ENCODE measurements at regions not wholly inside any gene's neighbourhood (a gene's known extent, or its start where the extent isn't known, plus 50 kb on each side); places are given as distances from the start of the nearest gene placed in this dataset.

DNA sequence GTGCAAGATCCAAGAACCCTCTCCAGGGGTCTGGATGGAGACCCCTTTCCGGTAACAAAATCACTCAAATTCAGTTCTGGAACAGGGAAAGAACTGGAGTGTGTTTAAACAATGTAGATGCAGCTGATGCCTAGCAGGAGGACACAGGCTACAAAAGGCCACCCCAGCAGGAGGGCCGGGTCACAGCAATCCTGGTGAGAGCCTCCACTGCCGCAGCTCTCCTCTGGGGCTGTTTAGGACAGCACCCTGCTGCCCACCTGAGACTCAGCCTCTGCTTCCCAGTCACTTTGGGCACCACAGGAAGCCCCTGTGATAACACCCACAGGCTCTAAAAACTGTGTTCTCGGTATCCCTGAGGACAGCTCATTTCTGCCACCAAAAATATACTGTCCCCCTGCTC, 318.7 kb upstream of the NBEA start:
- DNase-seq (ENCODE audit: extremely low read depth, low read depth), result no peak
- no peak overlapping the region for H3K4me3 ChIP-seq (replicated peaks; ENCODE audit: low read depth, low read length)
- TF ChIP-seq, protein P1, sequence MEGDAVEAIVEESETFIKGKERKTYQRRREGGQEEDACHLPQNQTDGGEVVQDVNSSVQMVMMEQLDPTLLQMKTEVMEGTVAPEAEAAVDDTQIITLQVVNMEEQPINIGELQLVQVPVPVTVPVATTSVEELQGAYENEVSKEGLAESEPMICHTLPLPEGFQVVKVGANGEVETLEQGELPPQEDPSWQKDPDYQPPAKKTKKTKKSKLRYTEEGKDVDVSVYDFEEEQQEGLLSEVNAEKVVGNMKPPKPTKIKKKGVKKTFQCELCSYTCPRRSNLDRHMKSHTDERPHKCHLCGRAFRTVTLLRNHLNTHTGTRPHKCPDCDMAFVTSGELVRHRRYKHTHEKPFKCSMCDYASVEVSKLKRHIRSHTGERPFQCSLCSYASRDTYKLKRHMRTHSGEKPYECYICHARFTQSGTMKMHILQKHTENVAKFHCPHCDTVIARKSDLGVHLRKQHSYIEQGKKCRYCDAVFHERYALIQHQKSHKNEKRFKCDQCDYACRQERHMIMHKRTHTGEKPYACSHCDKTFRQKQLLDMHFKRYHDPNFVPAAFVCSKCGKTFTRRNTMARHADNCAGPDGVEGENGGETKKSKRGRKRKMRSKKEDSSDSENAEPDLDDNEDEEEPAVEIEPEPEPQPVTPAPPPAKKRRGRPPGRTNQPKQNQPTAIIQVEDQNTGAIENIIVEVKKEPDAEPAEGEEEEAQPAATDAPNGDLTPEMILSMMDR (IDR thresholded peaks at IDR 0.05; ENCODE audit: low read depth, low read length, missing control alignments), result no peak

DNA sequence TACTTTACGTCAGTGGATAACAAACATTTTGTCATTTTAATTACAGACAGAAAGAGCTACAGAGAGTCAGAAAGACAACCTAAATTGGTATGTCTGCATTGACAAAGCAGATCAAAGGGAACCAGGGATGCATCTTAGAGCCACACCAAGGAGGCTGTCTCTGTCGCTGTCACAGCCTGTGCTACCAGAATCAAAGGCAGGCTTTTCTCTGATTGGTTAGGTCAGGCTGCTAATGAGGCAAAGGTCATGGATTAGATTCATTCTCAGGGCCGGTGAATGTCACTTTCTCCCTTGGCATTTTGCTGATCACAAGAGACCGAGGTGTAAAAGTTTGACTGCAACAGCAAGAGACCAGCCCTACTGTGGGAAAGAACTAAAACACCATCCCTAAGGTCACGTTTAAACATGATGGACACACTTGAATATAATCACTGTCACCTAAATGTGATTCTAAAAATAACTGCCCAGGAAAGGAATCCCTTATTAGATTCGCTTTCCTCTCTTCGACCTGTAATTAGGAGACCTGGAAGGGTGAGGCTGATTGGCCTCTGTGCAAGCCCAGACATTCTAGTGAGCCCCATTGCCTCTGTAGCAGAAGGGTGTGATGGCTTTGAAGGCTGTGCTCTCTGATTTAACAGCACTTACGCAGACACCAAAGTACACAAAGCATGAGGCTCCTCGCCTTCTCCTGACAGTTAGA, 314.4 kb upstream of the NBEA start:
- no peak for DNase-seq (ENCODE audit: extremely low read depth, low read depth)
- TF ChIP-seq, protein P1 (IDR thresholded peaks at IDR 0.05; ENCODE audit: low read depth, low read length, missing control alignments), result no peak
- no peak overlapping the region for H3K4me3 ChIP-seq (replicated peaks; ENCODE audit: low read depth, low read length)

DNA sequence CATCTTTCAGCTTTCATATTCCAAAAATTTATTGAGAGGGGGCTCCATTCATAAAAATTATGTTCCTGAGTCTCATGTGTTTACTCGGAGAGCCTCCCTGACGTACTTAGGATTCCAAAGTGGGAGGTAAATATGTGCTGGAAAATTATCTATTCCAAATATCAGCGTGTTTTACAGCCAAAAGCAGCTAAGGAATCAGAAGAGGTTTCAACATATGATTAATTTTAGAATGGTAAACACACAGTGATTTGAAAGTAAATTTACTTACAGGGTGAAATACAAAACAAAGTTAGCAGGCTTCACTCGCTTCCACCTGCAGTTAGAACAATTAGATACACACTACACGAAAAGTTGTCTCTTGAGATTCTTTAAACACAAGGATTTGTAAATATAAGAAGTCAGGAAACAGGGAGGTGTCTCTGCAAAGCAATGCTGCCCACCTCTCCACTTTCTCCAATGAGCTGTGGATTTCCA, 313.8 kb upstream of the NBEA start:
- H3K4me3 ChIP-seq (replicated peaks; ENCODE audit: low read depth, low read length), result no peak overlapping the region
- TF ChIP-seq, protein P1 (IDR thresholded peaks at IDR 0.05; ENCODE audit: low read depth, low read length, missing control alignments), result no peak
- DNase-seq (ENCODE audit: extremely low read depth, low read depth), result no peak

DNA sequence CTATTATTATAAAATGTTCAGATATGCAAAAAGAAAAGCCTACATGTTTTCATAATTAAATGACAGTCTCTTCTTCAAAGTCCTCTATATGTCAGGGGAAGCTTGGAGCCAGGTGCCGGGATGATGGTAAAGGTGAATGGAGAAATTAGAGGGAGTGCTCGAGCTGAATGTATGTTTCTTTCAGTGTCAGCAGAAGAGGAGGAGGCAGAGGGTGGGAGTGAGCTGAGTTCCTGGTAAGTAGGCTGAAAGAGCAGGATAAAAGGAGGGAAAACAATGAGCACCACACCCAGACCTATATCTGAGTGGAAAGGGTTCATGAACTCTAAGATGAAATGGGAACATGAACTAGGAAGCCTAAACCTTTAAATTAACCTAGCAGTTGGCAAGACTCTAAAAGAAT, 307.6 kb upstream of the NBEA start:
- DNase-seq (ENCODE audit: extremely low read depth, low read depth), result no peak
- H3K4me3 ChIP-seq (replicated peaks; ENCODE audit: low read depth, low read length), result no peak overlapping the region
- TF ChIP-seq, protein P1 (IDR thresholded peaks at IDR 0.05; ENCODE audit: low read depth, low read length, missing control alignments), result no peak

DNA sequence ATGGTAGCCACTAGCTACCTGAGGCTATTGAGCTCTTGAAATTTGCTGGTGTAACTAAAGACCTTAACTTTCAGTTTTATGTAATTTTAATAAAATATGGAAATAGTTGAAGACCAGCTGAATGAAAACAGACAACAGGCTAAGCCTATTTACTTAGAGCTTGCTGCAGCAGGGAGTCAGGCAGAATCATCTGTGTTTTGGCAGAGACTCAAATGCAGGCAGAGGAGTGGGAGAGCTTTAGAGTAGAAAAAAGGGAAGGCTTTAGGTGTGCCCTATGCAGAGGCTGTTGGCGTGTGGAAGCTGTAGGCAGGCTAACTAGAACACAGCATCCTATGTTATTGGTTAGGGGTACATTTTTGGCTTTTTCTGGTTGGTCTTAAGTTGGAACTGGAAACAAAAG, 304.9 kb upstream of the NBEA start:
- TF ChIP-seq, protein P1 (IDR thresholded peaks at IDR 0.05; ENCODE audit: low read depth, low read length, missing control alignments), result no peak
- no peak overlapping the region for H3K4me3 ChIP-seq (replicated peaks; ENCODE audit: low read depth, low read length)
- DNase-seq (ENCODE audit: extremely low read depth, low read depth), result no peak

DNA sequence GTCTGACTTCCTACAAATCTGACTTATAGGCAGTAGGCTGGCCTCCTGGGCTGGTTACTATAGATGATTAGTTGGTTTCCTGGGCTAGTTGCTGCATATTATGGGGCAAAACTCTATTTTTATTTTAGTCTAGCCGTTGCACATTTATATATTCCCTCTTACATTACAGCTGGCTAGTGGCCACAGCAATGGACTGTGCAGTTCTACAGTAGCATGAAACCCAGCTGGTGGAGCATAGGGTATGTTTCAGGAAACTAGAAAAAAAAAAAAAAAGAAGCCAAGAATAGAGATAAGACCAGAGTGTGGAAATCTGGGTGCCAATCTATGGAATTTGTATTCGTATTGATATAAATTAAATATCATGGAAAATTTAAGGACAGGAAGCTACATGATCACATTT, 304.4 kb upstream of the NBEA start:
- DNase-seq (ENCODE audit: extremely low read depth, low read depth), result no peak
- TF ChIP-seq, protein P1 (IDR thresholded peaks at IDR 0.05; ENCODE audit: low read depth, low read length, missing control alignments), result no peak
- H3K4me3 ChIP-seq (replicated peaks; ENCODE audit: low read depth, low read length), result no peak overlapping the region

DNA sequence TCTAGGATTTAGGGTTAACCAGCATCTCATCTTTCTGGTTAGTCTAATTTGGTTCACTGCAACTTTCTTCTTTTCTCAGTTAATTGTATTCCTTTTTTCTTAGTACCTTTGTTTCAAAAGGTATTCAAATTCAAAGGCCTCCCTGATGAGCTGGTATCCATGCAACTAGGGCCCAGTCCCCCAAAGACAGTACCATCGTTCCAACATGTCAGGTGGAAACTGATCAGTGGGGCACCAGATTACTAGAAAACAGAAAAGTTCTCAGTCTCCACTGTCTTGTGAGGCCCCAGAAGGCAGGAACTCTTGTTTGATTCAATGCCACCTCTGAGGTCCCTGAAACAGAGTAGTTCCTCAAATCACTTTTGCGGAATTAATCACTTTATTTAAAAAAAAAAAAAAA, 303.2 kb upstream of the NBEA start:
- DNase-seq (ENCODE audit: extremely low read depth, low read depth), result no peak
- no peak overlapping the region for H3K4me3 ChIP-seq (replicated peaks; ENCODE audit: low read depth, low read length)
- TF ChIP-seq, protein P1 (IDR thresholded peaks at IDR 0.05; ENCODE audit: low read depth, low read length, missing control alignments), result no peak
